PFSK-1 (cell line): ENCODE measurements at regions not wholly inside any gene's neighbourhood (a gene's known extent, or its start where the extent isn't known, plus 50 kb on each side); places are given as distances from the start of the nearest gene placed in this dataset.

ENCODE experiments used
- FOXP2 ChIP-seq: optimal IDR thresholded peaks from 2 replicates; pipeline ENCODE3; 2011; ENCODE audit warnings: borderline replicate concordance, control low read depth, inconsistent platforms; ENCODE audit not compliant: insufficient read depth; ENCODE audit errors: extremely low read length, extremely low read depth
- POLR2AphosphoS5 ChIP-seq: IDR thresholded peaks from 2 replicates; pipeline ENCODE4 v1.6.1; 2012; ENCODE audit warnings: low read depth, mild to moderate bottlenecking, control low read depth, low read length, moderate library complexity
- REST ChIP-seq, 2 experiments: IDR thresholded peaks; 2 replicates each; pipeline versions ENCODE4 v1.6.1 to v1.8.0; 2011 to 2012; ENCODE audit warnings: low read depth in 2 of 2, low read length in 2 of 2, control low read depth in 1 of 2, inconsistent platforms in 1 of 2, mild to moderate bottlenecking in 1 of 2, moderate library complexity in 1 of 2; ENCODE audit not compliant: insufficient read depth in 1 of 2
- SIN3A ChIP-seq: IDR thresholded peaks from 2 replicates; pipeline ENCODE4 v1.6.1; 2012; ENCODE audit warnings: mild to moderate bottlenecking, low read length, moderate library complexity, borderline replicate concordance; ENCODE audit not compliant: insufficient read depth

DNA sequence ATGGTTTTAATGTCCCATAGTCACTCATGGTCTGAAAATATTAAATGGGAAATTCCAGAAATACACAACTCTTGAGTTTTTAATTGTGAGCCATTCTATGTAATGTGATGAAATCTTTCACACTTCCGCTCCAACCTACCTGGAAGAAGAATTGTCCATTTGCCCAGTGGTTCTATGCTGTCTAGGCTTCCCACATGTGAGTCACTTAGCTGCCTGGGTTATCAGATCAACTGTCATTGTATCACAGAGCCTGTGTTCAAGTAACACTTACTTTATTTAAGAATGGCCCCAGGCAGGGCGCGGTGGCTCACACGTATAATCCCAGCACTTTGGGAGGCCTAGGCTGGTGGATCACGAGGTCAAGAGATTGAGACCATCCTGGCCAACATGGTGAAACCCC, 1450.5 kb downstream of the EFNB2 start:
- no peak for TF ChIP-seq SIN3A
- TF ChIP-seq REST (IDR thresholded peaks at IDR 0.05; ENCODE audit: insufficient read depth in 1 of 2, low read depth in 2 of 2, low read length in 2 of 2) = no peak
- no peak for TF ChIP-seq POLR2AphosphoS5
- TF ChIP-seq FOXP2 = no peak
